Hepatocyte (in vitro differentiated cells): ENCODE measurements at regions not wholly inside any gene's neighbourhood (a gene's known extent, or its start where the extent isn't known, plus 50 kb on each side); places are given as distances from the start of the nearest gene placed in this dataset.

Experiments
- DNase-seq: peaks from one replicate; pipeline ENCODE4 v3.0.0-alpha.2; 2016; ENCODE audit warnings: low spot score
- H2AFZ ChIP-seq: fragments of 200-600 bp; sonication (generic); 2 replicates; pipeline ENCODE4 v1.6.0; 2016; ENCODE audit warnings: antibody characterized with exemption, mild to moderate bottlenecking
- H3K27ac ChIP-seq: fragments of 200-600 bp; sonication (generic); 2 replicates; pipeline ENCODE4 v1.5.1; 2016; ENCODE audit warnings: mild to moderate bottlenecking
- H3K27me3 ChIP-seq: fragments of 200-600 bp; sonication (generic); 2 replicates; pipeline ENCODE4 v1.6.1; 2016
- H3K36me3 ChIP-seq: fragments of 200-600 bp; sonication (generic); replicated peaks from 2 replicates; pipeline ENCODE4 v1.5.1; 2016; ENCODE audit warnings: low read depth; ENCODE audit not compliant: insufficient read depth
- H3K4me1 ChIP-seq: fragments of 200-600 bp; sonication (generic); 2 replicates; pipeline ENCODE4 v1.5.1; 2016; ENCODE audit warnings: mild to moderate bottlenecking, moderate library complexity; ENCODE audit not compliant: insufficient read depth
- H3K4me2 ChIP-seq: fragments of 200-600 bp; sonication (generic); 2 replicates; pipeline ENCODE4 v1.6.0; 2016
- H3K4me3 ChIP-seq: fragments of 200-600 bp; sonication (generic); 2 replicates; pipeline ENCODE4 v1.5.1; 2016; ENCODE audit warnings: mild to moderate bottlenecking
- H3K79me2 ChIP-seq: fragments of 200-600 bp; sonication (generic); 2 replicates; pipeline ENCODE4 v1.6.0; 2017; ENCODE audit warnings: mild to moderate bottlenecking
- H3K9me2 ChIP-seq: fragments of 200-600 bp; sonication (generic); replicated peaks from 2 replicates; pipeline ENCODE4 v1.6.0; 2017; ENCODE audit warnings: mild to moderate bottlenecking; ENCODE audit not compliant: insufficient read depth
- H3K9me3 ChIP-seq: fragments of 200-600 bp; sonication (generic); 2 replicates; pipeline ENCODE4 v1.5.1; 2016; ENCODE audit warnings: low read depth, mild to moderate bottlenecking
- H4K20me1 ChIP-seq: fragments of 200-600 bp; sonication (generic); 2 replicates; pipeline ENCODE4 v1.6.0; 2016; ENCODE audit warnings: mild to moderate bottlenecking; ENCODE audit not compliant: insufficient read depth, poor library complexity, severe bottlenecking
- CTCF ChIP-seq: fragments of 200-600 bp; sonication (generic); IDR thresholded peaks from 2 replicates; pipeline ENCODE4 v1.5.1; 2016; ENCODE audit warnings: antibody characterized with exemption, mild to moderate bottlenecking; ENCODE audit not compliant: poor library complexity
- EZH2 ChIP-seq: fragments of 200-600 bp; sonication (generic); IDR thresholded peaks from 2 replicates; pipeline ENCODE4 v1.6.1; 2016; ENCODE audit warnings: antibody characterized with exemption, mild to moderate bottlenecking, borderline replicate concordance
- EZH2phosphoT487 ChIP-seq: fragments of 200-600 bp; sonication (generic); IDR thresholded peaks from one replicate; pipeline ENCODE4 v1.6.1; 2018; ENCODE audit warnings: antibody characterized with exemption, mild to moderate bottlenecking, low read depth, moderate library complexity; ENCODE audit not compliant: unreplicated experiment, severe bottlenecking
- WGBS: methylation state at CpG from one replicate; pipeline ENCODE4 v1.1.6; 2016; ENCODE audit warnings: low lambda C conversion rate; ENCODE audit errors: missing lambda C conversion rate; 5-methylcytosine and 5-hydroxymethylcytosine counted together

- H3K27ac ChIP-seq: no peak overlapping the region
- no peaks in the 10 kb centered on the region for H4K20me1 ChIP-seq
- H3K36me3 ChIP-seq: no peaks in the 10 kb centered on the region
- no peaks in the 10 kb centered on the region for H3K27me3 ChIP-seq
- 96% methylated on average over 5 of the region's 5 CpGs for WGBS
- no peaks in the 10 kb centered on the region for H3K9me3 ChIP-seq
- H3K9me2 ChIP-seq: no peaks in the 10 kb centered on the region
- no peak overlapping the region for H3K4me3 ChIP-seq
- H3K79me2 ChIP-seq: no peaks in the 10 kb centered on the region
- H3K4me1 ChIP-seq: no peaks in the 10 kb centered on the region
- DNase-seq: no peak
- TF ChIP-seq CTCF (no peak), EZH2 (no peak), EZH2phosphoT487 (no peak)
- H3K4me2 ChIP-seq: no peak overlapping the region
- H2AFZ ChIP-seq: no peak overlapping the region
These were observed 109.6 kb upstream of the DOK6 start for GRCh38 chr18:69291044-69291443.

GRCh38 chr18:69291755-69292154, 108.9 kb upstream of the DOK6 start:
- TF ChIP-seq EZH2phosphoT487 (no peak), CTCF (no peak), EZH2 (no peak)
- Histone ChIP-seq H3K4me3 (no peak overlapping the region), H3K4me2 (no peak overlapping the region), H3K9me2 (no peaks in the 10 kb centered on the region), H2AFZ (no peak overlapping the region), H3K4me1 (no peaks in the 10 kb centered on the region), H3K79me2 (no peaks in the 10 kb centered on the region), H3K27ac (no peak overlapping the region), H3K9me3 (no peaks in the 10 kb centered on the region), H4K20me1 (no peaks in the 10 kb centered on the region), H3K27me3 (no peaks in the 10 kb centered on the region), H3K36me3 (no peaks in the 10 kb centered on the region)
- 93% methylated on average over 5 of the region's 5 CpGs for WGBS
- DNase-seq: no peak

GRCh38 chr18:69300185-69300584, 100.5 kb upstream of the DOK6 start:
- H2AFZ ChIP-seq: no peak overlapping the region
- no peaks in the 10 kb centered on the region for H3K79me2 ChIP-seq
- no peaks in the 10 kb centered on the region for H3K36me3 ChIP-seq
- no peak overlapping the region for H3K4me3 ChIP-seq
- H4K20me1 ChIP-seq: no peaks in the 10 kb centered on the region
- H3K4me1 ChIP-seq: no peaks in the 10 kb centered on the region
- no peak for DNase-seq
- no peaks in the 10 kb centered on the region for H3K9me2 ChIP-seq
- no peaks in the 10 kb centered on the region for H3K9me3 ChIP-seq
- H3K4me2 ChIP-seq: no peak overlapping the region
- no peak overlapping the region for H3K27ac ChIP-seq
- TF ChIP-seq EZH2phosphoT487 (no peak), EZH2 (no peak), CTCF (no peak)
- H3K27me3 ChIP-seq: no peaks in the 10 kb centered on the region
- 87% methylated on average over 3 of the region's 3 CpGs for WGBS

- Histone ChIP-seq H3K4me2 (no peak overlapping the region), H3K4me3 (no peak overlapping the region), H3K27me3 (no peaks in the 10 kb centered on the region), H2AFZ (no peak overlapping the region), H3K36me3 (no peaks in the 10 kb centered on the region), H3K9me3 (no peaks in the 10 kb centered on the region), H4K20me1 (no peaks in the 10 kb centered on the region), H3K4me1 (no peaks in the 10 kb centered on the region), H3K27ac (no peak overlapping the region), H3K9me2 (no peaks in the 10 kb centered on the region), H3K79me2 (no peaks in the 10 kb centered on the region)
- DNase-seq: no peak
- TF ChIP-seq EZH2phosphoT487 (no peak), CTCF (no peak), EZH2 (no peak)
- WGBS: 84% methylated on average over 2 of the region's 2 CpGs
These were observed 92.1 kb upstream of the DOK6 start for GRCh38 chr18:69308619-69309018.
